Upper lobe of left lung (tissue), 6 donors: ENCODE measurements at regions not wholly inside any gene's neighbourhood (a gene's known extent, or its start where the extent isn't known, plus 50 kb on each side); places are given as distances from the start of the nearest gene placed in this dataset.

ENCODE experiments used
- ATAC-seq, 2 donors: fragments of 200-7000 bp; cut with Tn5 transposase; one replicate each; pipeline ENCODE4 v1.9.1; 2022; ENCODE audit warnings: mild to moderate bottlenecking in 2 of 2, moderate library complexity in 2 of 2; ENCODE audit not compliant: low FRiP score in 2 of 2
- DNase-seq, 2 donors: peaks; one replicate each; pipeline ENCODE4 v3.0.0-alpha.2; 2019 to 2020
- H3K27ac ChIP-seq, 4 donors: fragments of 200-600 bp; sonication (generic); one replicate each; pipeline ENCODE4 v1.5.1; 2016 to 2019
- H3K27me3 ChIP-seq, 4 donors: fragments of 200-600 bp; sonication (generic); one replicate each; pipeline ENCODE4 v1.5.1; 2017 to 2019
- H3K36me3 ChIP-seq, 4 donors: fragments of 200-600 bp; sonication (generic); one replicate each; pipeline ENCODE4 v1.5.1; 2016 to 2019
- H3K4me1 ChIP-seq, 4 donors: fragments of 200-600 bp; sonication (generic); one replicate each; pipeline ENCODE4 v1.5.1; 2018 to 2019
- H3K4me3 ChIP-seq, 4 donors: fragments of 200-600 bp; sonication (generic); one replicate each; pipeline ENCODE4 v1.5.1; 2017 to 2019; ENCODE audit warnings: mild to moderate bottlenecking in 2 of 4, moderate library complexity in 1 of 4
- H3K9me3 ChIP-seq, 4 donors: fragments of 200-600 bp; sonication (generic); one replicate each; pipeline ENCODE4 v1.5.1; 2018 to 2019
- CTCF ChIP-seq, 6 experiments: fragments of 450-650 bp in 4 of 6; fragments of 200-600 bp in 2 of 6; sonication (generic) in 2 of 6; IDR thresholded peaks; one replicate each; pipeline ENCODE4 v1.5.1; 2016 to 2019; ENCODE audit warnings: antibody characterized with exemption in 6 of 6
- EP300 ChIP-seq, 4 donors: sonication (generic); formaldehyde crosslinking; IDR thresholded peaks; one replicate each; pipeline ENCODE4 v1.5.1; 2017; ENCODE audit warnings: antibody characterized with exemption in 4 of 4, control low read depth in 2 of 4
- POLR2A ChIP-seq, 4 donors: fragments of 450-650 bp; IDR thresholded peaks; one replicate each; pipeline ENCODE4 v1.5.1; 2016 to 2017; ENCODE audit warnings: antibody characterized with exemption in 4 of 4, mild to moderate bottlenecking in 2 of 4
- POLR2AphosphoS5 ChIP-seq, 2 donors: sonication (generic); formaldehyde crosslinking; IDR thresholded peaks; one replicate each; pipeline ENCODE4 v1.5.1; 2017; ENCODE audit warnings: antibody characterized with exemption in 2 of 2
- WGBS, 2 donors: methylation state at CpG; one replicate each; pipeline ENCODE4 v1.1.5; 2017 to 2018; 5-methylcytosine and 5-hydroxymethylcytosine counted together
- donor health status: DM: no; HTN: no; CAD: no; lungs with moderate emphysema.
- donor health status: DM: no; HTN: yes; CAD: no; lungs with severe emphysema.

- Histone ChIP-seq H3K27me3 (no peaks in the 10 kb centered on the region), H3K9me3 (no peaks in the 10 kb centered on the region), H3K27ac (no peak overlapping the region), H3K4me1 (no peaks in the 10 kb centered on the region), H3K36me3 (no peaks in the 10 kb centered on the region), H3K4me3 (no peak overlapping the region)
- ATAC-seq (no peak), DNase-seq (no peak)
- no peak for TF ChIP-seq CTCF (IDR thresholded peaks at IDR 0.05)
- TF ChIP-seq POLR2AphosphoS5 (IDR thresholded peaks at IDR 0.05) = no peak
Observed at GRCh38 chr2:146997488-146997887, 847.3 kb upstream of the ACVR2A start.

GRCh38 chr2:146994246-146994645 is 850.6 kb upstream of the ACVR2A start:
- TF ChIP-seq EP300 (IDR thresholded peaks at IDR 0.05) (no peak), POLR2A (IDR thresholded peaks at IDR 0.05) (no peak), POLR2AphosphoS5 (IDR thresholded peaks at IDR 0.05) (no peak), CTCF (IDR thresholded peaks at IDR 0.05) (no peak)
- H3K4me1 ChIP-seq = peaks cover 0 to 6% (median 0%) of the 10 kb centered on the region in 4 donors
- no peaks in the 10 kb centered on the region for H3K27me3 ChIP-seq
- WGBS, 2 donors = 77 to 78% methylated on average over 1 of the region's 1 CpG
- H3K4me3 ChIP-seq = no peak overlapping the region
- H3K36me3 ChIP-seq = no peaks in the 10 kb centered on the region
- H3K9me3 ChIP-seq = no peaks in the 10 kb centered on the region
- no peak for ATAC-seq
- no peak overlapping the region for H3K27ac ChIP-seq
- no peak for DNase-seq

- no peak for DNase-seq
- Histone ChIP-seq H3K36me3 (no peaks in the 10 kb centered on the region), H3K9me3 (no peaks in the 10 kb centered on the region), H3K27ac (no peak overlapping the region), H3K4me3 (no peak overlapping the region), H3K27me3 (no peaks in the 10 kb centered on the region), H3K4me1 (peaks cover 0 to 6% (median 0%) of the 10 kb centered on the region in 4 donors)
- WGBS, 2 donors = 92 to 98% methylated on average over 2 of the region's 2 CpGs
- TF ChIP-seq EP300 (IDR thresholded peaks at IDR 0.05) = no peak
- no peak for TF ChIP-seq POLR2AphosphoS5 (IDR thresholded peaks at IDR 0.05)
- TF ChIP-seq POLR2A (IDR thresholded peaks at IDR 0.05) = no peak
- no peak for TF ChIP-seq CTCF (IDR thresholded peaks at IDR 0.05)
- ATAC-seq = no peak
Observed at GRCh38 chr2:146992466-146992865, 852.4 kb upstream of the ACVR2A start.

- Histone ChIP-seq H3K9me3 (no peaks in the 10 kb centered on the region), H3K27me3 (no peaks in the 10 kb centered on the region), H3K27ac (no peak overlapping the region), H3K36me3 (no peaks in the 10 kb centered on the region), H3K4me3 (no peak overlapping the region), H3K4me1 (peaks cover 0 to 6% (median 0%) of the 10 kb centered on the region in 4 donors)
- no peak for ATAC-seq
- WGBS, 2 donors = 83 to 92% methylated on average over 2 of the region's 2 CpGs
- TF ChIP-seq POLR2AphosphoS5 (IDR thresholded peaks at IDR 0.05) (no peak), EP300 (IDR thresholded peaks at IDR 0.05) (no peak), POLR2A (IDR thresholded peaks at IDR 0.05) (no peak), CTCF (IDR thresholded peaks at IDR 0.05) (no peak)
- no peak for DNase-seq
Observed at GRCh38 chr2:146992057-146992456, 852.8 kb upstream of the ACVR2A start.

- ATAC-seq = no peak
- Histone ChIP-seq H3K9me3 (no peaks in the 10 kb centered on the region), H3K27me3 (no peaks in the 10 kb centered on the region), H3K27ac (no peak overlapping the region), H3K4me3 (no peak overlapping the region), H3K36me3 (no peaks in the 10 kb centered on the region), H3K4me1 (peaks cover 0 to 6% (median 0%) of the 10 kb centered on the region in 4 donors)
- DNase-seq = no peak
- no peak for TF ChIP-seq CTCF (IDR thresholded peaks at IDR 0.05)
- no peak for TF ChIP-seq EP300 (IDR thresholded peaks at IDR 0.05)
- TF ChIP-seq POLR2AphosphoS5 (IDR thresholded peaks at IDR 0.05) = no peak
- no peak for TF ChIP-seq POLR2A (IDR thresholded peaks at IDR 0.05)
- 46 to 61% methylated on average over 6 of the region's 6 CpGs for WGBS, 2 donors
Observed at GRCh38 chr2:146990311-146991054, 854.3 kb upstream of the ACVR2A start.
